GM12875 (cell line): ENCODE measurements at regions not wholly inside any gene's neighbourhood (a gene's known extent, or its start where the extent isn't known, plus 50 kb on each side); places are given as distances from the start of the nearest gene placed in this dataset.

ENCODE experiments used
- H3K4me3 ChIP-seq: one replicate; pipeline ENCODE4 v1.5.1; 2011; ENCODE audit warnings: low read depth, low read length, control low read depth
- TF ChIP-seq, protein P1 (sequence below): IDR thresholded peaks from 2 replicates; pipeline ENCODE4 v1.5.1; 2011; ENCODE audit warnings: low read depth, mild to moderate bottlenecking, control low read depth, inconsistent platforms, low read length, moderate library complexity, borderline replicate concordance; ENCODE audit not compliant: insufficient read depth

DNA sequence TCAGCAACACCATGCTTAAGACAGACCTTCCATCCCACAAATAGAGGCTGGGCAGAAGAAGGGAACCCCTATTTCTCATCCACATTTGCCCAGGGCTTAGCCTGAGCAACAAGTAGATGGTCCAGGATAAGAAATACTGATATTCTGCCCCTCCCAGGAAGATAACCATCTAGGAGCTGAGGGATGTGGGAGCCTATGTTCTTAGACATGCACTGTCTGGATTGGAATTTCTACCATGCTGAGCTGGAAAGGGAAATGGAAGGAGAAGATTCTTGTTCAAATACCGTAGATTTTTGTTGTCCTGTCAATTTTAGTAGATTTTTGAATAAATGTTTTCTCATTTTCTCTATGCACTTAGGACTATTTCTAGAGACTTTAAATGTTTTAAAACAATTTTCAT, 450.7 kb upstream of the SEMA6D start:
- no peak overlapping the region for H3K4me3 ChIP-seq
- TF ChIP-seq, protein P1, sequence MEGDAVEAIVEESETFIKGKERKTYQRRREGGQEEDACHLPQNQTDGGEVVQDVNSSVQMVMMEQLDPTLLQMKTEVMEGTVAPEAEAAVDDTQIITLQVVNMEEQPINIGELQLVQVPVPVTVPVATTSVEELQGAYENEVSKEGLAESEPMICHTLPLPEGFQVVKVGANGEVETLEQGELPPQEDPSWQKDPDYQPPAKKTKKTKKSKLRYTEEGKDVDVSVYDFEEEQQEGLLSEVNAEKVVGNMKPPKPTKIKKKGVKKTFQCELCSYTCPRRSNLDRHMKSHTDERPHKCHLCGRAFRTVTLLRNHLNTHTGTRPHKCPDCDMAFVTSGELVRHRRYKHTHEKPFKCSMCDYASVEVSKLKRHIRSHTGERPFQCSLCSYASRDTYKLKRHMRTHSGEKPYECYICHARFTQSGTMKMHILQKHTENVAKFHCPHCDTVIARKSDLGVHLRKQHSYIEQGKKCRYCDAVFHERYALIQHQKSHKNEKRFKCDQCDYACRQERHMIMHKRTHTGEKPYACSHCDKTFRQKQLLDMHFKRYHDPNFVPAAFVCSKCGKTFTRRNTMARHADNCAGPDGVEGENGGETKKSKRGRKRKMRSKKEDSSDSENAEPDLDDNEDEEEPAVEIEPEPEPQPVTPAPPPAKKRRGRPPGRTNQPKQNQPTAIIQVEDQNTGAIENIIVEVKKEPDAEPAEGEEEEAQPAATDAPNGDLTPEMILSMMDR, result no peak

DNA sequence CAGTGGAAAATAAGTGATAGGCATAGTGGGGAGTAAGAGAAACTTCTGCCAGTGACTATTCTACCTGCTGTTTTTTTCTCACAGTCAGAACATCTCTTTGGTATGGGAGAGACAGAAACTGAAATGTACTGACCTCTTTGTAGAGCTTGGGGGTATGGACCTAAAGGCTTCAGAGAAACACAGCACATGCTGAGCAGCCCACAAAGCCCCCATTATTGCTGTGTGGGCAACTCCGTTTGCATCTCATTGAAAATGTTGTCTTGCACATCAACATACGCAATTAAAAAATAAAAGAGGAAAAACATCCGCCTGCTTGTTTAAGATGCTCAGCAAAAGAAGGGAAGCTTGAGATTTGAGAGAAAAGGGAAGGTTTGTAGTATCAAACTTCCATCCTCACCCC, 443.4 kb upstream of the SEMA6D start:
- H3K4me3 ChIP-seq, result no peak overlapping the region
- TF ChIP-seq, protein P1, result no peak

DNA sequence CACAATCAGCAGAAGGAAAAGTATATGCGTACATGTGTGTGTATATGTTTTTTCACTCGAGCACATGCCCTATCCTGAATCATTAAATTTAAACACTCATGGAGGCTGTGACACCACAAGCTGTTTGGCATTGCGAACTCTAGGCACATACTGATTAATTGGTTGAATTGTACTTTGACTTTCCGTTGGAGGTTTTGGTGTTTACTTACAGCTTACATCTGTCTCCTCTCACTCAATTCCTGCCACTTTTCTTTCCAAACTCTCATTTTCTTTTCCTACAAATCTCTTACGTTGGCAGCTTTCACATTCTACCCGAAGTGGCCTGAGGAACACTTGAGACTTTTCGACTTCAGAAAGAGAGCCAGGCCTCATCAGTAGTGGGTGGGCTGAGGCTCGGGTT, 434.1 kb upstream of the SEMA6D start:
- TF ChIP-seq, protein P1, result no peak
- H3K4me3 ChIP-seq, result no peak overlapping the region

DNA sequence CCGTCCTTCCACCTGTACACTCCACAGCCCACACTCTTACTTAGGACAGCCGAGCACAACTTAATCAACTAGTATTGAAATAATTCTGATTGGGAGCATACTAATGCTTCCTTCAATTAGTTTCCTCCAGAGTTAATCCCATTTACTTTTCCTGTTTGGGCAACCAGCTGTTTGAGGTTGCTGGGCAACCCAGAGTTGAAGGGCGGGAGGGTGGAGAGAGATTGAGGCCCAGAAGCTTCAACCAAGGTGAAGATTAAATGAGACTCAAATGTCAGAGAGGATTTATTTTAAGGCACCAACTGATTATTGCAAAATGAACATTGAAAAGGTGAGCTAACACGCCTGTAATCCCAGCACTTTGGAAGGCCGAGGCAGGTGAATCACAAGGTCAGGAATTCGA, 428.5 kb upstream of the SEMA6D start:
- no peak overlapping the region for H3K4me3 ChIP-seq
- TF ChIP-seq, protein P1, result no peak

DNA sequence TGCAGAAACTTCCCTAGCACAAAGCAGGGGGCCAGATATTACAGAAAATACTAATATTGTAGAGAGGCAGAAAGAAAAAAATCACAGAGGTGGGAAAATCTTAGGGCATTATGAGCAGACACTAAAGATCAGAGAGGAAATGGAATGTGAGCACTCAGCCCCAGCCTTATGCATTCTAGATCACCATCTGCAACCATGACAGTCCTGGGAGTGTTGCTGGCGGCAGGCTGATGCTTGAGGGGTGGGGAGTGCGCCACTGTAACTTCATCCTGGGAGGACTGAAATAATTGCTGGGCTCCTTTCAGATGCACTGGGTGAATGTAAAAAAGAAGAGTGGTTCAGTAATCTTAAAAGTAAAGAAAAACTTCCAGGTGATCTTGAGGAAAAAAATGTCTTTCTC, 427.6 kb upstream of the SEMA6D start:
- TF ChIP-seq, protein P1, result no peak
- H3K4me3 ChIP-seq, result no peak overlapping the region

DNA sequence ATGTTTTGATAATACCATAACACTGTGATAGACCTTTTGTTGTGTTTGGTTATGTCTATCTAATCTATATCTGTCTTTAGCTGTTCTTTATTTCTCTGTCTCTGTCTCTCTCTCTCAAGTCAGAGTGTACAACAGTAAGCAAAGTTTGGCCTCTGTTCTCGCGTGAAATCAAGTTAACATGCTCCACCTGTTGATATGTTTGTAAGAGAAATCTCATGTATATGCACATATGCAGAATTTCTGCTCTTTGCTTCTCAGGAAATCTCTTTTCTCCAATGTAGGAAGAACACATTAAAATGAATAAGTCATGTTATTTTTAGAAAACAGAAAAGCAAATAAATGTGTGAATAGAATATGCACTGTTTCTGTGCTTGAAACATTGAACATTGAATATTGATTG, 425.5 kb upstream of the SEMA6D start:
- TF ChIP-seq, protein P1, result no peak
- no peak overlapping the region for H3K4me3 ChIP-seq

DNA sequence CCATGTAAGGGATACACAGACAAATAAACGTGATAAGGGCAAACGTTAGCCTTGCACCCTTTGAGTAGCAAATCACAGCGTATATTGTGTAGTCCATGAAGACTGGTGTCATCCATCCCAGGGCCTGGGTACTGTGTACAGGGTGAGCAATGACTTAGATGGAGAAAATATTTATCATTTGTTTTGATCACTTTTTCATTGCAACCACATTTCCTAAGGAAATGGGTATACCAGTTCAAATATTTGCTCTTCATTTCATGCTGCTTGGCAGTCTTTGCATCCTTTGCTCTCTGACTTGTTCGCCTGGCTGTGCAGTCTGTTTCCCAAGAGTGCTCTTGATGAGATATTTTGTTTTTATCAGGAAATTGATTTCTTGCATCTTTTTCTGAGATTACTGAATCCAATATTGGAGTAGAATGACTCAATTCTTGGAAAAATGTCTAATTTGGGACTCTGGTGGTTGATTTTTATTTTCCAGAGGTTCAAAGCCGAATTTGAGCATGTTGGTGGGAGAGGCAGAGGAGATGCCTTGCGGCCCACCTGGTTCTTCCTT, 424.6 kb upstream of the SEMA6D start:
- H3K4me3 ChIP-seq, result no peak overlapping the region
- TF ChIP-seq, protein P1, result no peak
